ENCODE measurements at regions not wholly inside any gene's neighbourhood (a gene's known extent, or its start where the extent isn't known, plus 50 kb on each side); places are given as distances from the start of the nearest gene placed in this dataset.

DNA sequence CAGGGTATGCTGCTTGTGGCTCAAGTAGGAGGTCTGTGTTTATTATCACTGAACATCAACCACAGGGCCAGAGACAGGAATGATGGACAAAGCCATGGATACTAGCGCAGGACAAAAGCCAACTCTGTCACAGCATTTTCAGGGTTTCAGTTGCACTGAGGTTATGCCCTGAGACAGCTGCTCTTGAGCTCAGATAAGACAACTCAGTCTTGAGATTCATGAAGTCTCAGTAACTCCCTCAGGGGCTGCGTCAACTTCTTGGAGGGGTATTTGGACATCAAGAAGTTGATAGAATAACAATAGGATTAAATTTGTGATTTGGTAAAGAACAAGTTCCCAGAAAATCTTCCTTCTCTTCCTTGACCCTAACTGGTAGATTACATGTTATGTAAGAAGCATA lies 287.0 kb upstream of the SLC14A2 start:
- TF ChIP-seq GATA2 (IDR thresholded peaks at IDR 0.05; ENCODE audit: low read depth, low read length), result no peak
- no peak for TF ChIP-seq GATA3 (IDR thresholded peaks at IDR 0.05; ENCODE audit: low read depth, low read length)
